ENCODE measurements at regions not wholly inside any gene's neighbourhood (a gene's known extent, or its start where the extent isn't known, plus 50 kb on each side); places are given as distances from the start of the nearest gene placed in this dataset.

GRCh38 chr16:72357910-72358309 lies 186.0 kb upstream of the PMFBP1 start:
- DNase-seq (ENCODE audit: extremely low read depth in 1 of 2, low read depth in 1 of 2): no peak

DNA sequence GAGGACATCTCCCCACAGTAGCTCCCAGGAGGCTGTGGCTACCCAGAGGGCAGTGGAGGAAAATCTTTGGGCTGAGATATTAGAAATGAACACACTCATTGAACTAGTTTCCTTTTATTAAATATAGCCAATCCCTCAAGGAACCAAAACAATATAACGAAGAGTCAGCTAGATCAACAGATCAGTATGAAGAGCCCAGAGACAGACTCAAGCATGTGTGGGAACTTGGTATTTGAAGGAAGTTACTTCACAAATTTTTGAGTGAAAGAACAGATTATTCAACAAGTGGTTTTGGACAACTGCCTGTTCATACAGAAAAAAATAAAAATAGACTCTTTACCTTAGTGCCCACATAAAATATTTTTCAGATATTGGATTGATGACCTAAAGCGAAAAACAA lies 183.6 kb upstream of the PMFBP1 start:
- DNase-seq (ENCODE audit: extremely low read depth in 1 of 2, low read depth in 1 of 2): no peak

GRCh38 chr16:72349719-72350118 lies 177.8 kb upstream of the PMFBP1 start:
- DNase-seq (ENCODE audit: extremely low read depth in 1 of 2, low read depth in 1 of 2): no peak

- no peak for DNase-seq (ENCODE audit: extremely low read depth in 1 of 2, low read depth in 1 of 2)
Measured at GRCh38 chr16:72332926-72333325, 161.0 kb upstream of the PMFBP1 start.

GRCh38 chr16:72324578-72324977 lies 152.6 kb upstream of the PMFBP1 start:
- no peak for DNase-seq (ENCODE audit: extremely low read depth in 1 of 2, low read depth in 1 of 2)

DNA sequence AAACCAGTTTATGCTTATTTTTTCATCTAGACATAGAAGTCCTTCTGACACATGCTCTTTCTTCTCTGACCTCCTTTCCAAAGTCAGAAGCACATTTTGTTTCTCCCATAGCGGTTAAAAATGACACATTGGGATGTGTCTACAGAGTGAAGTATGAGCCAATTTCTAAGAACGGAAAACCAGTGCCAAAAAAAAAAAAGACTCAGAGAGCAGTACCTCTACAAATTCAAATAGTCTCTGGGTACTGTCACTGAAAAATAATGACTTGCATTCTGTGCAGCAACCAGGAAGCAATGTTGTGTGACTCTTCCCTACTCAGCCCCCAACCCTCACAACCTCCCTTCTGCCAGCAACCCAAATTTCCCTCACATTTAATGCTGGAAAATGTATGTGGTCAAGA lies 145.5 kb upstream of the PMFBP1 start:
- DNase-seq (ENCODE audit: extremely low read depth in 1 of 2, low read depth in 1 of 2): no peak

GRCh38 chr16:72313903-72314302 lies 141.9 kb upstream of the PMFBP1 start:
- DNase-seq (ENCODE audit: extremely low read depth in 1 of 2, low read depth in 1 of 2): no peak

DNA sequence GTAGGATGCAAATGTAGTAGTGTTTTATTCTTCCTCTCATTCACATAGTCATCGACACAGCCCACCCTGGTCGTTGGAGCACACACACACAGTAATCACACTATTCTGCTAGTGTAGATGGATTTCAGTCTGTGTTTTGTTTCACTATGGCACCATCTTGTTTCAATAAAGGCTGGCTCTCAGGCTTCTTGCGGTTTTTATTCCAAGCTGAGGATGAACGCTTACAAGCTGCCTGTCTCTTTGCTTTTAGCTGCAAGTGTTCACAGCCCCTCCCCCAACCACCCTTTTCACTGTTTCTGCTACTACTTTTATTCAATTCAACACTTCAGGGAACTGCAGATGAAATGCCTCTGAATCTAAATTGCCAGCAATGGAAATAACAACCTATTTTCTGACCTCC lies 140.9 kb upstream of the PMFBP1 start:
- no peak for DNase-seq (ENCODE audit: extremely low read depth in 1 of 2, low read depth in 1 of 2)

DNA sequence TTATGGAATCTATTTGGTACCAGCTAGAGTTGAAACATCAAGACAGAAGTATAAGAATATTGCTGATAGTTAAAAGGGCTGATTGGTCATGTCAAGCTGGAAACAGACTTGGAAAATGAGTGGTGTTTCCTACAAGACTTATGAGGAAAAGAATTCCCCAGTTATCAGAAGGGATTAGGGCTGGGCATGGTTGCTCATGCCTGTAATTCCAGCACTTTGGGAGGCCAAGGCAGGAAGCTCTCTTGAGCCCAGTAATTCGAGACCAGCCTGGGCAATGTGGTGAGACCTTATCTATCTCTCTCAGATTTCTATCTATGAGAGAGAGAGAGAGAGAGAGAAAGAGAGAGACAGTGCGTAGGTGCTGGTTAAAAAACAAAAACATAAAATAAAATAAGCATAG lies 139.5 kb upstream of the PMFBP1 start:
- no peak for DNase-seq (ENCODE audit: extremely low read depth in 1 of 2, low read depth in 1 of 2)

DNA sequence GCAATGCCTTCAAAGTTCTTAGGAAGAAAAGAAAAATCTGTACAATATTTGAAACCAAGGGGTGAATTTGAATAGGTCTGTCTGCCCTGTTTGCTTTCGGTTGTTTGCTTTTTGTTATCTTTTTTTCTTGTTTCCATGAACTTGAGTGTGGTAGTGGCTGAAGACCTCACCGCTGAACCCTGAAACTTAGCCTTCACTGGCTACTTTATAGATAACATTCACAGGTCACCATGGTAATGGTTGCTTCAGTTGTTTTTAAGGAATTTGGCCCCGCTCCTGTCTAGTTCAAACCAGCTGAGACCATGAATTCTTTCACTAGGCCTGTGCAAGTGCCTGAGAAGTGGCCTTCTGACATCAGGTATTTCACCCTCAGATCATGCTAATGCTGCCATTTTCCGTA lies 137.0 kb upstream of the PMFBP1 start:
- no peak for DNase-seq (ENCODE audit: extremely low read depth in 1 of 2, low read depth in 1 of 2)

GRCh38 chr16:72308396-72308795 lies 136.4 kb upstream of the PMFBP1 start:
- no peak for DNase-seq (ENCODE audit: extremely low read depth in 1 of 2, low read depth in 1 of 2)

- no peak for DNase-seq (ENCODE audit: extremely low read depth in 1 of 2, low read depth in 1 of 2)
Measured at GRCh38 chr16:72302332-72302731, 130.4 kb upstream of the PMFBP1 start.

DNA sequence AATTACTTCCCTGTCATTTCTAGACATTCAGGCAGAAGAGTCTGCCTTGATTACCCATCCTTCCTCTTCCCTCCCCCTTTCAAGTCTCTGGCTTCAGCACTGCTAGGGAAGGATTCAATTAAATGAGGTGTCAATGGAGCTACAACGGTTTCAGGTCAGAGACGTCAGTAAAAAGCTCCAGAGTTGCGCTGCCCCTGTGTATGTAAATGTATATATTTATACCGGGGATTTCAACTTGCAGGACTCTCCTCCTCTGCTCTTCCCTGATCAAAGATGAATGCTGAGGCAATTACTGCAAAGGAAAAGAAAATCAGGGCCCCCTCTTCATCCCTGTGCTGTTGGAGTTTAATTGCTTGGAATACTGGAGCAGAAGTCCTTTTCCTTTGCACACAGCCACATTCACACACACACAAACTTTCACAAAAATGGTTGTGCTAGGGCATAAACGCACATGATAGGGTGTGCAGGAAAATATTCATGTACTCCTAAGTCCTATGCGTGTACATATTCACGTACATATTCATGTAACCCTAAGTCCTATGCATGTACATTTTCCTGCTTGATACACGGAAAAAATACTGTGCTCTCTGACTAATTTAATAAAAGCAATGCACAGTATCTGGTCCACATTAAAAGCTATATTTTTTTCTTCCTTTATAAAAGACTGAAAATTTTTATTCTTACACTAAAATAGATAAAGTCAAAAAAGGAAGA lies 129.7 kb upstream of the PMFBP1 start:
- DNase-seq (ENCODE audit: extremely low read depth in 1 of 2, low read depth in 1 of 2): no peak

DNA sequence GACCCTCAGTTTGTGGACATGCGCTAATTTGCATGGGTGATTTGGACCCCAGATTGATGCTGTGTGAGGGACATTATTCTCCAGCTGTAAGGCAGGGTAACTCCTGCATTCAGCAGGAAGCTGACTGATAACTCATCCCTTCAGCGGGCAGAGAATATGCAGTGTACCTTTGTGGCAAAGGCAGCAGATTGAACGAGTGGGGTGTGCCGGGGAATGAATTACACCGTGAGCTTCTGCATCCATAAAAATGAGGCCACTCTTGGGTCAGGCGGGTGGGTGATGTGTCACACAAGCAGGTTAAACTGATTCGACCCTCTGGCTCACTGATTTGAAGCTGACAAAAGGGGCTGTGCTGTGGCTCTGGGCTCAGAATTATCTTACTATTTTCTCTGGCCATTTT lies 128.9 kb upstream of the PMFBP1 start:
- DNase-seq (ENCODE audit: extremely low read depth in 1 of 2, low read depth in 1 of 2): no peak

DNA sequence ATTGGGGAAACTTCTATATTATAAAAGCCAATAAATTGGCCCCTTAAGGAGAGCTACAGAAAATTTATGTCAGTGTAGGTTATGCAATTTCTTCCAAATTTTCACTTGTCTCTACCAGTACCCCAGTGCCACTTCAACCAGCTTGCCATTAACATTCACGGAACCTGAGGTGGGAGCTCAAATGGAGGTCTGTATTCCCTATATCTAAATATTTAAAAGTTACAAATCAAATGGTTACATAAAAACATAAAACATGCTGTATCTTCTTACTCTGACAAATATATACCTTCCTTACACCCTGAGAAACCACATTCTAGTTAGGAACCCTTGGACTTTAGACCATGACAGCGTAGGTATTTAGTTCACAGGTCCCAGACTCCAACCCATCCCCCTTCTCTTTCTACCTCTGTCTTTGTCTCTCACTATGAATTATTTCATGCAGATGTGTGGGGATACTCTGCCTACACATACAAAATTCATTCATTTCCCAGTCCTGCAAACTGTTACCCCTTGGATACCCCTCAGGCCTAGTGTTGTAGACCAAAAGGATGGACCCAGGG lies 127.8 kb upstream of the PMFBP1 start:
- no peak for DNase-seq (ENCODE audit: extremely low read depth in 1 of 2, low read depth in 1 of 2)

GRCh38 chr16:72298961-72299360 lies 127.0 kb upstream of the PMFBP1 start:
- DNase-seq (ENCODE audit: extremely low read depth in 1 of 2, low read depth in 1 of 2): no peak

DNA sequence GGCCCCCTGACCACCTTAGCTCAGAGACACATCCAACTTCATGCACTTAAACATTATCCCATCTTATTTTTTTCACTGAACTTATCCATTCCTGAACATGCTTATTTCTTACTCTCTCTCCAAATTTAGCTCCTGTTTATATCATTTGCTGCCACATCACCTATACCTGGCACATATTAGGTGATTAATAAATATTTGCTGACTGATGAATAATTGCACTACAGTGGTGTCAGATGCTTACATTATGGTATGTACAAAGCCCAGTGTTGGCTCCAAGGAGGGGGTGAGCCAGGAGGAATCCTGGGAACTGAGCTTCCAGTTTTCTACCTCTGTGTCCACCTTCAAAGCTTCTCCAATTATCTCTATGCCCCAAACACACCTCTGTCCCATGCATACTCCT lies 124.0 kb upstream of the PMFBP1 start:
- no peak for DNase-seq (ENCODE audit: extremely low read depth in 1 of 2, low read depth in 1 of 2)

DNA sequence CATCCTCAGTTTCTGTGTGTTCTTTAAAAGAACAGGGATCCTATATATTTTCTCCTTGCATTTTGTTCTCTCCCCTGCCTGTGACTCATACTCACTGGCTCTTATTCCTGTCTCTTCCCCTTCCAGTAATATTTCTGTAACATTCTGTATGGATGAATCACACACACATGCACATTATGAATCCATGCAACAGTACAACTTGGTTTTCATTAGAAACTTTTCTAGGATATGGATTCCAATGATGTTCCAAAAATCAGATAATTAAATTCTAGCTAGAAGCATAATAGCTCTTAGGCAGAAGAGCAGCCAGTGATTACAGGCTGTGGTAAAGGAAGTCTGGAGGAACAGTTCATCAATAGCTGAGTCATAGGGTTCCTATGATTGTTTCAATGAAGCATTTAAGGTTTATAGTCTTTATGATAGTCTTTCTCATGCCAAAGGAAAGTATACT lies 119.6 kb upstream of the PMFBP1 start:
- DNase-seq (ENCODE audit: extremely low read depth in 1 of 2, low read depth in 1 of 2): no peak

- DNase-seq (ENCODE audit: extremely low read depth in 1 of 2, low read depth in 1 of 2): no peak
Measured at GRCh38 chr16:72291121-72291520, 119.2 kb upstream of the PMFBP1 start.

GRCh38 chr16:72287649-72288048 lies 115.7 kb upstream of the PMFBP1 start:
- no peak for DNase-seq (ENCODE audit: extremely low read depth in 1 of 2, low read depth in 1 of 2)

GRCh38 chr16:72286936-72287620 lies 115.1 kb upstream of the PMFBP1 start:
- no peak for DNase-seq (ENCODE audit: extremely low read depth in 1 of 2, low read depth in 1 of 2)

- no peak for DNase-seq (ENCODE audit: extremely low read depth in 1 of 2, low read depth in 1 of 2)
Measured at GRCh38 chr16:72285728-72286127, 113.8 kb upstream of the PMFBP1 start.
